KBM-7 (cell line): ENCODE measurements at regions not wholly inside any gene's neighbourhood (a gene's known extent, or its start where the extent isn't known, plus 50 kb on each side); places are given as distances from the start of the nearest gene placed in this dataset.

Source experiments
- DNase-seq: peaks from one replicate; pipeline ENCODE4 v3.0.0-alpha.2; 2015
- in situ Hi-C: fragments of 300-500 bp; cut with MboI; formaldehyde crosslinking; loops from 2 replicates; pipeline ENCODE4 v1.14.3; 2020; ENCODE audit warnings: low sequenced_read_pairs, low pct_unique_long_range_greater_than_20kb, mixed read lengths

DNA sequence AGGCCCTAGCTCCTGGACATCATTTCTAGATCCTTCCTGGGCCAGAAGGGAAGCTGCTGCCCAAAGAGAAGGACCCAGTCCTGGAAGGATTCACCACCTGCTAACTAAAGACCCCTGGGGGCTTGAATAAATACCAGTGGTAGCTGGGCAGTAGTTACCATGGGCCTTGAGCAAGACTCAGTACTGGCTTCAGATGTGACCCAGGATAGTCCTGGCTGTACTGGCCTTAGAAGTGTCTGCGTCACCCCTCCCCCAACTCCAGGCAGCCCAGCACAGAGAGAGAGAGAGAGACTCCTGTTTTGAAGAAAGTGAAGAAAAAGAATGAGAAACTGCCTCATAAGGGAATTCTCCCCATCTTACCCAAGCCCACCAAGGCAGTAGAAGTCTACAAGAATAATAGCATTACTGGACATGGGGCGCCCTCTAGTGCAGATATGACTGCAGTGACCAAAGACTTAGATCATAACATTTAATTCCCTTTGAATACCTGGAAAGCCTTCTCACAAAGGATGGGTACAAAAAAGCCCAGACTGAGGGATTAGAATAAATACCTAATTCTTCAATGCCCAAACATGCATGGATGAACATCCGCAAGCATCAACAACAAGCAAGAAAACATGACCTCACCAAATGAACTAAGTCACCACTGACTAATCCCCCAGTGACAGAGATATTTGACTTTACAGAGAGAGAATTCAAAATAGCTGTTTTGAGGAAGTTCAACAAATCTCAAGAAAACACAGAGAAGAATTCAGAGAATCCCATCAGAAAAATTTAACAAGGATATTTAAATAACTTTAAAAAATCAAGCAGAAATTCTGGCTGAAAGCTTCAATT lies 171.8 kb downstream of the HNRNPD start:
- in situ Hi-C loops = no loop called here
- DNase-seq = peak; percentile 58

DNA sequence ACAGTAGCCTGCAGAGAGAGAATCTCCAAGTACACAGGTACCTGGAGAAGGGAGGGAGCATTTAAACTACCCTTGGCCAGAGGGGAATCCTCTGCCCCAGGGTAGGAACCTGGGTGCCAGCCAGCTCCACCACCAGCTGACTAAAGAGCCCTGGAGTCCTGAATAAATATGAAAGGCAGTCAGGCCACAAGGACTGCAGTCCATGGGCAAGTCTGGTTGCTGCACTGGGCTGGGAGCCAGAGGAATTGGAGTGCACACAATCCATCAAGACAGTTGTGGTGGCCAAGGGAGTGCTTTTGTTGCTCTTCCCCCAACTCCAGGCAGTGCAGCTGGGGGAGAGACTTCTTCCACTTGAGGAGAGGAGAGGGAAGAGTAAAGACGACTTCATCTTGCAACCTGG lies 172.5 kb downstream of the HNRNPD start:
- in situ Hi-C loops = no loop called here
- DNase-seq = no peak

DNA sequence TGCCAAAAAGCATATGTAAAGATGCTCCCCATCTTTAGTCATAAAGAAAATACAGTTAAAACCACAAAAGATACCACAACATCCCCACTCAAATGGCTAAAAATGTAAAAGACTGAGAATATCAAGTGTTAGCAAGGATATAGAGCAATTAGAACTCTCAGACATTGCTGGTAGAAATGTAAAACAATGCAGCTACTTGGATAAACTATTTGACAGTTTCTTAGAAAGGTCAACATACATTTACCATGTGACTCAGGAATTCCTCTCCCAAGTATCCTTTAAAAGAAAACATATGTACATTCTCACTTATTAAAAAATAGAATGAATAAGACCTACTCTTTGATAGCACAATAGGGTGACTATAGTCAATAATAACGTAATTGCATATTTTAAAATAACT lies 173.7 kb downstream of the HNRNPD start:
- in situ Hi-C loops = no loop called here
- DNase-seq = no peak

DNA sequence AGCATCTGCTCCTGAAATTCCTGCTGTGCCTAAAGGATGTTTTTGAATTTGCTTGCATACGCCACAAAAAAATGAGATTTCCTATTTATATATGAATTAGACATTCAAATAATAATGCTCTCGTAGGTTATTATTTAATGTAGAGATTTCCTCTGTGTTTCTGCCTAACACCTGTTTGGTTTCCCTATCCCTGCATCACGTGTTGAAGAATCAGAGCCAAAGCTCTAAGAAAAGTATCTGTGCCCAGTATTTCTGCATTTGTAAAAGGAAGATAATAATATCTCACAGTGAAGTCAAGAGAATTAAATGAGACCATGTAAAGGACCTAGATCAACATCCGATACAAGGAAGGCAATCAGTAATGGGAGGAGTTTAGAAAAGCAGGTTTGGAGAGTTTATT lies 179.5 kb downstream of the HNRNPD start:
- DNase-seq = no peak
- in situ Hi-C loops = loop anchor here (25.0 kb wide), 1 partner anchor 782 kb away; no protein-coding TSS in a partner anchor

DNA sequence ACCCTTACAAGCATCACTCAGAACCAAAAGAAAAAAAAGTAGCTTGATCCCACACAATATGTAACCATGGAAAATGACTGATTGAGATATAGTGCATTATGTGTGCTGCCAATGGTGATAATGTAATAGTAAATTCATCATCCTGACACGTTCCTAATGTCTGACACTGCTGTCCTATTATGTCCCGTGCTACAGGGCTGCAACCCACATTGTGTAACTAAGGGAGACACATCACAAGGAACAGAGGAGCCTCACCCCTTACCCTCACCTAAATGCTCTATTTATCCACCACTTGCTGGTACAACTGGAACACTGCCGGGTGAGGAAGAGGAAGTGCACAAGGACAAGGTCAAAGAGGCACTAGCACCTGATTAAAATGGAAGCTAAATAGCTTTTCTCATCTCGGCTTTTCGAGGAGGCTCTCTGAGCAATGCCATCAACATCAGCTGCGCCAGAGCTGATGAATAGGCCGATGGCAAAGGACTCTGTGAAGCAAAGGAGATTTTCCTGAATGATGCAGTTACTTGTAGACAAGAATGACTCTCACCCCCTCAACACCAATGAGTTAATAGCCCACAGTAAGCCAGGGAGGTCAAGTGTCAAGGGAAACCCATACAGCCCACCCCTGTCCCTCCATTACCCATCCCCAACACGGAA lies 181.6 kb downstream of the HNRNPD start:
- in situ Hi-C loops = loop anchor here (25.0 kb wide), 1 partner anchor 780 kb away; no protein-coding TSS in a partner anchor
- no peak for DNase-seq

DNA sequence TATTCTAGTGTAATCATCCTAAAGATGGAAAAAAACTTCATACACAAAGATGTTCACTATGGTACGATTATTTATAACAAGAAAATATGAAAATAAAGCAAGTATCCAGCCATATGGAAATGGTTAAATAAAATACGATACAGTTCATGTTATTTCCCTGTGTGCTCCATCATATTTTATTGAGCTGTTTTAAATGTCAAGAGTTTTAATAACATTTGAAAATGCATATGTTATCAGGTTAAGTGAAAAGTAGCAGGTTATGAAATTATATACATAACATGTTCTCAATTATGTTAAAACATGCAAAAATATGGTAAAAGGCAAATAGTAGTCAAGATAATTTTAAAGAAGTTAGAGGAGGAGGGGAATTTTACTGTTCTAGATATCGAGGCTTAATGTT lies 192.0 kb downstream of the HNRNPD start:
- in situ Hi-C loops = loop anchor here (25.0 kb wide), 1 partner anchor 769 kb away; no protein-coding TSS in a partner anchor
- DNase-seq = no peak

DNA sequence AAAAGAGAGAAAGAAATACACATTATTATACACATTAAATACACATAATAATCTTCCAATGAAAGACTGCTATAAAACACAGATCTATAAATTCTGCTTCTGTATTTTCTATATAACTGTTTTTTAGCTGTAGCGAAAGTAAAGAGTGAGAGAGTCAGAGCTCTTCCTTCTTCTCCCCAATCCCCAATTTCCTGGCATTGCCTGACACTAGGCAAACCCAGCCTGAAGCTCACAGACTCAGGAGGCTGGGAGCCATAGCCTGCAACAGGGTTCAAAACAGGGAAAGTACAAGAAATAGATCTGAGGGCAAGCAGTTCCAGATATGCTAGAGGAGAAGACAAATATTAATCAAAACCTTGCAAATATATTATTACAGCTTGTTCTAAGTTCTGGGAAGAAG lies 201.6 kb downstream of the HNRNPD start:
- in situ Hi-C loops = no loop called here
- no peak for DNase-seq

DNA sequence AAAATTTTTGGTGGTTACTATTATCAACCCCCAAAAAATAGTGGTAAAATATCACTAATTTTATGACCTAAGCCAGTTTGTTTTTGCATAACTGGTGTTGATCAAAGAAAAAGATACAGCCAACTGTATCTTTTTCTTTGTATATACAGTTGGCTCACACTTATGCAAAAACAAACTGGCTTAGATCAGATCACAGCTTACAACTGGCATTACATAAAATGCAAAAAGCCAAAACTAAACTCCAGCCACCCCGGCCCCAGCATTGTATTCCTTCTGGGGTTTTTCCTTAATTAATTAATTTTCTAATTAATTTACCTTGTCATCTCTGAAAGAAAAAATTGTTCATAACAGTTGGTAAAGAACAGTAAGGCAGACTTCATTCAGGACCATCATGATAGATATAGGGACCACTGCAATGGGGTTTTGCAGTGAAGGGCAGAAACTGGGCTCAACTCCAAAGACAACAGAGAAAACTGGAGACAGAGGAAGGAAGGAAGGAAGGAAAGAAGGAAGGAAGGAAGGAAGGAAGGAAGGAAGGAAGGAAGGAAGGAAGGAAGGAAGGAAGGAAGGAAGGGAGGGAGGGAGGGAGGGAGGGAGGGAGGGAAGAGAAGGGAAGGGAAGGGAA lies 202.1 kb downstream of the HNRNPD start:
- in situ Hi-C loops = no loop called here
- DNase-seq = no peak

DNA sequence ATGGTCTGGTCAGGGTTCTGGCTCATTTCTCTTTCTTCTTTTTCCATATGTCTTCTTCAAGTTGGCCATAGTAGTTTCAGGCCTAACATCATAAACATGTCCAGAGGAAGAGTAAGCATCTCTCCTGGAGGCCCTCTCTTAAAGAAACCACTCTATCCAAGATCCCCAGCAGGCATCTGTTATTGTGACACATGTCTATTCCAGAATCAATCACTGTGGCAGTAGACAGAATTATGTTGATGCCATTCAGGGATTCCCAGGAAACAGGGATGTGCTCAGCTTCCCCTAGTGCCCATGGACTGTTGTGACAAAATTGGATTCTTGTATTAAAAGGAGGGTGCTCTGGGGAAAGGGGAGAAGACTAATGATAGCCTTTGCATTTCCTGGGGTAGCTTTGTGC lies 224.0 kb downstream of the HNRNPD start:
- DNase-seq = no peak
- in situ Hi-C loops = no loop called here

DNA sequence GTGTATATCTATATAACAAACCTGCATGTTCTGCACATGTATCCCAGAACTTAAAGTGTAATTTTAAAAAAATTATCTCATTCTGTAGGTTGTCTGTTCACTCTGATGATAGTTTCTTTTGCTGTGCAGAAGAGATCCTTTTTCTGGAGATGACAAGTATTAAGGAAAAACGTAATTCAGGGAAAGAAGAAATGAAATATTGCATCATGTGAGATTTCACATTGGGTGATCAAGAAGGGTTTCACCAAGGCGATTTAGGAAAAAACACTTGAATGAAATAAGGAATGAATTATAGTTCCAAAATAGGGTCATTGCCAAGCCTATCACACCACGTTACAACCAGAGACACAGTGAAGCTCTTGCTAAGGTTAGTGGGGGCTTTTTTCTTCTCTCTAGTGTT lies 227.9 kb downstream of the HNRNPD start:
- in situ Hi-C loops = no loop called here
- no peak for DNase-seq

DNA sequence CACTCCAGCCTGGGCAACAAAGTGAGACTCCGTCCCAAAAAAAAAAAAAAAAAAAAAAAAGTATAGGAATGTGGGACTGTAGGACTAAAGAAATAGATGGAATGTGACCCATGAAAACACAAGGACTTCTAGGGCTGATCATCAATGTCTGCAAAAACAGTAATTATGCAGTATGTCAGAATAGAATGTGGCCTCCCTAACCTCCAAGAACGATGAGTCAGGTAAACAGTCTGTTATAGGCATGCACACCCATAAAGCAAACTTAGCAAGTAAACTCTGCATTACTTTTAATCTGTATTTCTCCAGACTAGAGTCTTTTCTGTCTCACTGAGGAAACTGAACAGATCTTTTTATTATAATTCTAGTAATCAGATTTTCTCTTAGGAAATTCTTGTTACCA lies 233.4 kb downstream of the HNRNPD start:
- DNase-seq = no peak
- in situ Hi-C loops = no loop called here

DNA sequence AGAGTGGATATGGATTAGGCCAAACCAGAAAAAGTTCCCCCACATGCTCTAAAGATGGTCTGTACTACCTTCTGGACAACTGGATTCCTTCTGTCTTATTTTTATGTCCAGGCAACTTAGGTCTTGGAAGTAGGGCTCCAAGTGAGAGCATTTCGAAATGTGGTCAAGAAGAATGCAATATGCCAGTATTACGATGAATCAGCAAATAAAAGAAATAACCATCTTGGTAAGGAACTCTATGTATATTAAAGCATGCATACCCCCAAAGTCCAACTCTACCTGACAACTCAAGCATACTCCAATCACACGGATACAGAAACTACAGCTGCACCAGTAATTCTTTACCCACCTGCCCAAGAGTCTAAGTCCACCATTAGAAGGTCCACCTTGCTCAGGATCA lies 234.5 kb downstream of the HNRNPD start:
- in situ Hi-C loops = no loop called here
- DNase-seq = no peak

DNA sequence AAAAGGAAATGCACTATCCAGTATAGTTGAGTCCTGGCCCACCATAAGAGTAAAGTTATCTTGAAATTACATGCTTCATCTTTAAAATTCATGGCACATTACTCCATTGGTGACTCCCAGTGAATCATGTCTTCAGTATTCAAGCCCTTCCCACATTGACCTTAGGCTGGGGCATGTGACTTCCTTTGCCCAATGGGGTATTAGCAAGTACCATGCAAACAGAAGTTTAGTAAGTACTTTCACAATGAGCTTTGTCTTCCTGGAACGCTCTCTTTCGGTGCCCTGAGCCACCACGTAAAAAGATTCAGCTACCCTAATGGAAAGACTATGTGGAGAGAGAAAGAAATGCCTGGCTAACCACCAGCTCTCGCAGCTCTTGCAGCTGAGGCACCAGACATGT lies 235.4 kb downstream of the HNRNPD start:
- in situ Hi-C loops = no loop called here
- DNase-seq = no peak

DNA sequence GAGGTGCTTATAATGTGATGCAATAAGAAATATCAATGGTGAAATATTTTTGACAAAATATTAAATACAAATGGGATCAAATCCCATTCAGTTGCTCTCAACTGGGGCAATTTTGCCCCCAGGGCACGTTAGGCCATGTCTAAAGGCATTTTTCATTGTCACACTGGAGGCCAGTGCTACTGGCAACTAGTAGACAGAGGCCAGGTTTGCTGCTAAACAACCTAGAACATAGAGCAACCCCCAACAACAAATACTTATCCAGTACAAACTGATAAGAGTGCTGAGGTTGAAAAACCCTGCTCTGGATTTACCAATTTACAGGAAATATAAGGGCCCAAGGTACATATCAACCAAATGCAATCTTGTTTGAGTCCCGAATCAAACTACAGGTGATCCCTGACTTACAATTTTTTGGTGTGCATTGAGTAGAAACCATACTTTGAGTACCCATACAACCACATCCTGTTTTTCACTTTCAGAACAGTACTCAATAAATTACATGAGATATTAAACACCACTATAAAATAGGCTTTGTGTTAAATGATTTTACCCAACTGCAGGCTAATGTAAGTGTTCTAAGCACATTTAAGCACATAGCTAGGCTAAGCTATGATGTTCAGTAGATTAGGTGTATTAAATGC lies 237.5 kb downstream of the HNRNPD start:
- in situ Hi-C loops = no loop called here
- DNase-seq = no peak

DNA sequence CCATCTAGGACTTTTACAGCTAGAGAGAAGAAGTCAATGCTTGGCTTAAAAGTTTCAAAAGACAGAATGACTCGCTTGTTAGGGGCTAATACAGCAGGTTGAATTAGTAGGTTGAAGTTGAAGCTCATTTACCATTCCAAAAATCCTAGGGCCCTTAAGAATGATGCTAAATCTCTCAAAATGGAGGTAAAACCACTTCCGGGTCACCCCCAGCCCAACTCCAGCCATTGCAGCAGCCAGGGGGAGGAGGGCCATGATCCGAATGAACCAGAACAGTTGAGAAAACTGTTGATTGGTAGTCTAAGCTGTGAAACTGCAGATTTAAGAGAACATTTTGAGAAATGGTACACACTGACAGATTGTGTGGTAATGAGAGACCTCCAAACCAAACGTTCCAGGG lies 245.4 kb downstream of the HNRNPD start:
- no peak for DNase-seq
- in situ Hi-C loops = no loop called here

DNA sequence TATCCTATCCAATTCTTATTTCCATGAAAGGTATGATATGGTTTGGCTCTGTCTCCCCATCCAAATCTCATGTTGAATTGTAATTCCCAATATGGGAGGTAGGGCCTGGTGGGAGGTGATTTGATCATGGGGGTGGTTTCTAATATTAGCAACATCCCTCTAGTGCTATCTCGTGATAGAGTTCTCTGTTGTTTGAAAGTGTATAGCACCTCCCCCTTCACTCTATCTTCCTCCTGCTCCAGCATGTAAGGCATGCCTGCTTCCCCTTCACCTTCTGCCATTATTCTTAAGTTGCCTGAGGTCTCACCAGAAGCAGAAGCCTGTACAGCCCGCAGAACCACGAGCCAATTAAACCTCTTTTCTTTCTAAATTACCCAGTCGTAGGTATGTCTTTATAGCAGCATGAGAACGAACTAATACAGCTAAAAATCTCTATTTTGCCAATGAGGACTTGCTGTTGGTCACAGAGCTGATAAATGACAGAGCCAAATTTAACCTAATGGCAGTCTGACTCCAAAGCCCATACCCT lies 247.2 kb downstream of the HNRNPD start:
- in situ Hi-C loops = no loop called here
- no peak for DNase-seq

DNA sequence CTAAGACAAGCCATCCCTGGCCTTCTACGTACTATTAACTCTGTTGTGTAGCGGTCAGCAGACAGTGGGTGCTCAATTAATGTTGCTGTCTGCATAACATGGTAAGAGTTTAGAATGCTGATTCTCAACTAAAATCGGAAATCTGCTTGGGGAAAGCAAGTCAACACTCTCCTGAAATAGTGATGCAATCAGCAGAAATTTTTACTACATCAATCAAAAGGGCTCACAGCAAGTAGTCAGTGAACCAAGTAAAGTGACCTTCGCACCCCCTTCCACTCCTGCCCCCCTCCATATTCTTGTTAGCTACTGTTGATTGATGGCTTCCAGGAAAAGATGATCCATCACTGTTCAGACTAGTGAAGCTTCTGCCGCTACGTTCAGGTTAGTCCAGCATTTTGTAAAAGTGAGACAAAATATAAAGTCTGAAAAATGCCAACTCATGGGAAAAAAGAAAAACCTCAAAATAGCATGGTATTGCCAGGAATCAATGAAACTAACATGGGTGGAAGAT lies 247.9 kb downstream of the HNRNPD start:
- no peak for DNase-seq
- in situ Hi-C loops = no loop called here

DNA sequence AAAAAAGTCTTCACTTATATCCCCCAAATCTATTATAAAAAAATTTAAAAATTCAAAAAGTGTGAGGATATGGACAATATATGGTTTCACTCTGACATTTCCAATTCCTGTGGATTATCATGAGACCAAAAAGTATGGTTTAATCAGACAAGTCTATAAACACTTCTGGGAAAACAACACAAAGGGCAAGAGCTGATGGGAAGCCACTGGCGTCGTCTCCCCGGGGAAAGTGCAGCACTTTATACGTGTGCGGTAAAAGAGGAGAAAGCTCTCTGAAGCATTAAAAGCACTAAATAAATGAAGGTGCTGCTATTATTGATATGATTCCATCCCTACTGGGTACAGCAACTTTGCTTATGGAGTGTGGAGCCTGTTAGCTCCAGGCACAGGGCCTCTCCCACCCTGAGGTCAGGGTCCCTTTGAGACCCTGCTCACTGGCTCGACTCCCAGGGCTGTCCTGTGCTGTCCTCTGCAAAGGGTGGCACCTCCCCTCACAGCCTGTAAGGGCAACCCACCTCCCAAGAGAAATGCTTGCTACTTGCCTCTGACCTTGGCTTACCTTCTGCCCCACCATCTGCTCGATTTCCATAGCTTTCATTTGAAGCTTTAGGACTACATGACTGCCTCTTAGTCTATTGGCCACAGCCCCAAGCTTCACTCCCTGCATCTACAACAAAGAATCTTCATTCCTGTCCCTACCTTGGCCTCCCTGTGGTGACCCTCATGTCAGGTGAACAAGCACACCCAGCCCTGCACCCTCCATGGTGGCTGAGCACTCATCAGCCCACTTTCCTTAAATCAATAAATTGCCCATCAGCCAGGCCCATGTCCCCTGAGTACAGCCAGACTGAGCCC lies 248.6 kb downstream of the HNRNPD start:
- in situ Hi-C loops = no loop called here
- no peak for DNase-seq

DNA sequence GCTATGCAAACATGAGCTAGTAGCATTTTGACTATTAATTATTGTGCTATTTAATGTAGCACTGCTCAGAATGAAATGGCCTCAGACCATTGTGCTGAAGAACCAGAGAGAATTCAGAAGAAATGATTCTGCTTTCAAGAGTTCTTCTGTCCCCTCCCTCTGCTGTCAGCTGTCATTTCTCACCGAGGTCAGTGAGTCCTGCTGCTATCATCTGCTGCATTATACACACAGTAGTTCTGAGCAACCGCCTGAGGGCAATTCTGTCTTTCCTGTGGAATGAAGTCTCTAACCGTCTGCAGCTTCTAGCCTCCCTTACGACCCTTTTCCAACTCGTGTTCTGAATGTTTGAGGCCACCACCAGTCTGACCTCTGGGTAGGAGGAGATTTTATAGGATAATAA lies 249.4 kb downstream of the HNRNPD start:
- in situ Hi-C loops = no loop called here
- no peak for DNase-seq
